ENCODE measurements at regions not wholly inside any gene's neighbourhood (a gene's known extent, or its start where the extent isn't known, plus 50 kb on each side); places are given as distances from the start of the nearest gene placed in this dataset.

DNA sequence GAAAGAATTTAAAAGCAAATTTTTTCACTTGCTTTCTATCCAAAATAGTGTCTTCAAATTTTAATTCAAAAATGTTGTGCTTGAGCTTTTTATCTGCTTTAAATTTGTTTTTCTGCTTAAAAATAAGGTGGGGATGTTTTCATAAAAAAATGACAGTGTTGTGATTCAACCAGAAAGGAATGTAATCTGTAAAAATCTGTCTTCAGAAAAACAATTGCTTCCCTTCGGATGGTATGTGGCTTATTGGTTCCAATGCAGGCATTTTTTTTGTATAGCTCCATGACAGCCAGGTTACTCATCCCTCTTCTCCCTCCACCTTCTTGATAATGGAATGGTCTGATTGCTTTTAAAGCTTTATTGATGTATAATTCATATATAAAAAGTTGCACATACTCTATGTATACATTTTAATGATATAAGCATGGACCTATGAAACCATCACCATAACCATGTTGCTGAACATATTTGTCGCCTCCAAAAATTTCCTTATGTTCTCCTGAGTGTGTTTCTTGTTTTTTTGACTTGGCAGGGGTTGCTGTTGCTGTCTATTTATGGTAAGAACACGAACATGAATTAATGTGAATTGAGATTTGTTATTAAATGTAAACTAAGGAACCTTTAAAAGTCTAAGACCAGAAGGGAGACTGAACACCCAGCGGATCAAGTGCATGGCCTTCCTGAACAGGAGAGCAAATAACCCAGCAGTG is 363.7 kb upstream of the SPHKAP start:
- no peaks in the 10 kb centered on the region for H3K27me3 ChIP-seq
- WGBS, 2 donors = 77 to 85% methylated on average over 4 of the region's 4 CpGs
- no peaks in the 10 kb centered on the region for H3K36me3 ChIP-seq
- DNase-seq = no peak
- TF ChIP-seq POLR2AphosphoS5 (IDR thresholded peaks at IDR 0.05) (no peak), POLR2A (IDR thresholded peaks at IDR 0.05) (no peak), EP300 (IDR thresholded peaks at IDR 0.05) (no peak), CTCF (IDR thresholded peaks at IDR 0.05) (no peak)
- intact Hi-C loops (cut with DNase I) = no loop called here
- no peaks in the 10 kb centered on the region for H3K4me1 ChIP-seq
- H3K9me3 ChIP-seq = peaks cover 0 to 2% (median 0%) of the 10 kb centered on the region in 4 donors
- H3K4me3 ChIP-seq = no peak overlapping the region
- no peak overlapping the region for H3K27ac ChIP-seq

GRCh38 chr2:228543117-228543516 is 361.6 kb upstream of the SPHKAP start:
- intact Hi-C loops (cut with DNase I) = no loop called here
- H3K27ac ChIP-seq = no peak overlapping the region
- TF ChIP-seq EP300 (IDR thresholded peaks at IDR 0.05) = no peak
- no peak for TF ChIP-seq CTCF (IDR thresholded peaks at IDR 0.05)
- TF ChIP-seq POLR2AphosphoS5 (IDR thresholded peaks at IDR 0.05) = no peak
- TF ChIP-seq POLR2A (IDR thresholded peaks at IDR 0.05) = no peak
- no peak overlapping the region for H3K4me3 ChIP-seq
- H3K27me3 ChIP-seq = no peaks in the 10 kb centered on the region
- no peaks in the 10 kb centered on the region for H3K4me1 ChIP-seq
- H3K9me3 ChIP-seq = peaks cover 0 to 2% (median 0%) of the 10 kb centered on the region in 4 donors
- DNase-seq = no peak
- no peaks in the 10 kb centered on the region for H3K36me3 ChIP-seq

DNA sequence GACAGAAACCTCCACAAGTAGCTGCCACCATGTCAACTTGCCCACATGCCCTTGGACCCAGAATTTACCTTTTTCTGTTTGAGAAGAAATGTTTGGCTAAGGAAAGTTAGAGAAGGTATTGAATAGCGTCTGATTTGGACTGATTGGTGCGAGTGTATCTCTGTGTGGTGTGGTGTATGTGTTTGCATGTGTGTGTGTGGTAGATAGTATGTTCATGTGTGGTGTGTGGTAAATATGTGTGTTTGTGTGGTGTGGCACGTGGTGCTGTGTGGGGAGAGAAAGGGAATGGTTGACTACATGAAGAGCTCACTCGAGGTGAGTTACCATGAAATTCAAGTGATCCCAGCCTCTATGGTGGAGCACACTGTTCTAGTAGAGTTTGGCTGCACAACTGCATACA is 360.8 kb upstream of the SPHKAP start:
- peaks cover 0 to 2% (median 0%) of the 10 kb centered on the region in 4 donors for H3K9me3 ChIP-seq
- WGBS, 2 donors = 87 to 90% methylated on average over 4 of the region's 4 CpGs
- H3K27ac ChIP-seq = no peak overlapping the region
- intact Hi-C loops (cut with DNase I) = no loop called here
- H3K4me1 ChIP-seq = no peaks in the 10 kb centered on the region
- TF ChIP-seq CTCF (IDR thresholded peaks at IDR 0.05) (no peak), POLR2AphosphoS5 (IDR thresholded peaks at IDR 0.05) (no peak), EP300 (IDR thresholded peaks at IDR 0.05) (no peak), POLR2A (IDR thresholded peaks at IDR 0.05) (no peak)
- H3K4me3 ChIP-seq = no peak overlapping the region
- DNase-seq = no peak
- H3K27me3 ChIP-seq = no peaks in the 10 kb centered on the region
- no peaks in the 10 kb centered on the region for H3K36me3 ChIP-seq

GRCh38 chr2:228541789-228542188 is 360.3 kb upstream of the SPHKAP start:
- 89 to 94% methylated on average over 4 of the region's 4 CpGs for WGBS, 2 donors
- H3K4me1 ChIP-seq = no peaks in the 10 kb centered on the region
- intact Hi-C loops (cut with DNase I) = no loop called here
- no peak overlapping the region for H3K27ac ChIP-seq
- peaks cover 0 to 2% (median 0%) of the 10 kb centered on the region in 4 donors for H3K9me3 ChIP-seq
- no peaks in the 10 kb centered on the region for H3K27me3 ChIP-seq
- no peaks in the 10 kb centered on the region for H3K36me3 ChIP-seq
- no peak for DNase-seq
- no peak overlapping the region for H3K4me3 ChIP-seq
- no peak for TF ChIP-seq EP300 (IDR thresholded peaks at IDR 0.05)

DNA sequence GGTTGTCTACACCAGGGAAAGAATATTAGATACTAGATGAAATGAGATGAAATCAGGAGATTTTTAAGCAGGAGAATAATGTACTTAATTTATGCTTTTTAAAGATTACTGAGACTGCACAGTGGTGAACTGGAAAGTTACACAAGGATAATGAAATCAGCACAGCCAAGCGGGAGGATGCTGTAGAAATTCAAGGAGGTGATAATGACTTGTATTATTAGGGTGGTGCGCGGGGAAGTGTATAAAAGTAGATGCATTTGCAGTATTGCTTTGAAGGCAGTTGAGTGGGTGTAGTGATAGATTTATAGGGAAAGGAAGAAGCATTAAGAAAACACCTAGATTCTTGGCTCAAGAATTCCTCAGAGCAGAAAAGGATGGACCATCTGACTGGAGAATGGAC is 359.5 kb upstream of the SPHKAP start:
- no peaks in the 10 kb centered on the region for H3K36me3 ChIP-seq
- no peak for TF ChIP-seq EP300 (IDR thresholded peaks at IDR 0.05)
- no peak for TF ChIP-seq POLR2AphosphoS5 (IDR thresholded peaks at IDR 0.05)
- no peak for TF ChIP-seq CTCF (IDR thresholded peaks at IDR 0.05)
- TF ChIP-seq POLR2A (IDR thresholded peaks at IDR 0.05) = no peak
- no peak for DNase-seq
- no peaks in the 10 kb centered on the region for H3K4me1 ChIP-seq
- intact Hi-C loops (cut with DNase I) = no loop called here
- no peak overlapping the region for H3K27ac ChIP-seq
- no peaks in the 10 kb centered on the region for H3K9me3 ChIP-seq
- 95 to 97% methylated on average over 3 of the region's 3 CpGs for WGBS, 2 donors
- no peak overlapping the region for H3K4me3 ChIP-seq
- H3K27me3 ChIP-seq = no peaks in the 10 kb centered on the region

Data from sigmoid colon (tissue), 6 donors.